Brain microvascular endothelial cell (primary cell): ENCODE measurements at regions not wholly inside any gene's neighbourhood (a gene's known extent, or its start where the extent isn't known, plus 50 kb on each side); places are given as distances from the start of the nearest gene placed in this dataset.

Source experiments
- DNase-seq: peaks from one replicate; pipeline ENCODE4 v3.0.0-alpha.2; 2020
- H3K27ac ChIP-seq: fragments of 250-450 bp; sonication (Bioruptor Pico); 2 replicates; pipeline ENCODE4 v1.5.1; 2020; ENCODE audit warnings: mild to moderate bottlenecking, moderate library complexity
- H3K27me3 ChIP-seq: fragments of 250-450 bp; sonication (Bioruptor Pico); replicated peaks from 2 replicates; pipeline ENCODE4 v1.5.1; 2020; ENCODE audit warnings: mild to moderate bottlenecking
- H3K36me3 ChIP-seq: fragments of 250-450 bp; sonication (Bioruptor Pico); replicated peaks from 2 replicates; pipeline ENCODE4 v1.5.1; 2020; ENCODE audit warnings: mild to moderate bottlenecking
- H3K4me3 ChIP-seq: 2 replicates; pipeline ENCODE4 v1.5.1; 2011; ENCODE audit warnings: low read depth, mild to moderate bottlenecking, control low read depth, low read length, moderate library complexity
- CTCF ChIP-seq: IDR thresholded peaks from 2 replicates; pipeline ENCODE4 v1.5.1; 2011; ENCODE audit warnings: low read depth, mild to moderate bottlenecking, moderate library complexity, low read length, control low read depth, inconsistent platforms; ENCODE audit errors: missing control alignments
- in situ Hi-C: cut with HindIII; loops from 2 replicates; pipeline ENCODE4 v1.10.0; 2017; ENCODE audit warnings: low sequenced_read_pairs, low pct_ligation_motif_present

DNA sequence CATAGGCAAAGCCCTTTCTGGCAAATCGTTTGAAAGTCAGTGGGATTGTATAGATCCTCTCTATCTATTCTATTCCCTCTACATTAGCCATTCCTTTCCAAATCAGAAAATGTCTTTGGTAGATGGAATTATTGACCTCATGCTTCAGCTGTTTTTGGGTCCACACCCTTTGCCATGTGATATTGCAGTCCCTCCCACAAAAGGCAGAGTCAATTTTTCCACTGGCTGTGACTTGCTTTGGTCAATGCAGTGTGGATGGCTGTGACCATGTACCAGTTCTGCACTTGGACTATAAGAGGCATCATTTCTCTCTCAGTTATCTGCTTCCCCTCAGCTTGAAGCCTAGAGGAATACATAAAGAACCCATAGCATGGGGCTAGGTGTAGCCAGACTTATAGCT is 332.9 kb downstream of the PTEN start:
- Histone ChIP-seq H3K36me3 (no peaks in the 10 kb centered on the region), H3K4me3 (no peak overlapping the region), H3K27me3 (no peaks in the 10 kb centered on the region), H3K27ac (no peak overlapping the region)
- no peak for TF ChIP-seq CTCF
- DNase-seq = no peak
- in situ Hi-C loops = no loop called here

- no peaks in the 10 kb centered on the region for H3K27me3 ChIP-seq
- no peak overlapping the region for H3K4me3 ChIP-seq
- H3K36me3 ChIP-seq = no peaks in the 10 kb centered on the region
- in situ Hi-C loops = no loop called here
- no peak for TF ChIP-seq CTCF
- H3K27ac ChIP-seq = no peak overlapping the region
- no peak for DNase-seq
Observed at GRCh38 chr10:88198023-88198422, 334.6 kb downstream of the PTEN start.

DNA sequence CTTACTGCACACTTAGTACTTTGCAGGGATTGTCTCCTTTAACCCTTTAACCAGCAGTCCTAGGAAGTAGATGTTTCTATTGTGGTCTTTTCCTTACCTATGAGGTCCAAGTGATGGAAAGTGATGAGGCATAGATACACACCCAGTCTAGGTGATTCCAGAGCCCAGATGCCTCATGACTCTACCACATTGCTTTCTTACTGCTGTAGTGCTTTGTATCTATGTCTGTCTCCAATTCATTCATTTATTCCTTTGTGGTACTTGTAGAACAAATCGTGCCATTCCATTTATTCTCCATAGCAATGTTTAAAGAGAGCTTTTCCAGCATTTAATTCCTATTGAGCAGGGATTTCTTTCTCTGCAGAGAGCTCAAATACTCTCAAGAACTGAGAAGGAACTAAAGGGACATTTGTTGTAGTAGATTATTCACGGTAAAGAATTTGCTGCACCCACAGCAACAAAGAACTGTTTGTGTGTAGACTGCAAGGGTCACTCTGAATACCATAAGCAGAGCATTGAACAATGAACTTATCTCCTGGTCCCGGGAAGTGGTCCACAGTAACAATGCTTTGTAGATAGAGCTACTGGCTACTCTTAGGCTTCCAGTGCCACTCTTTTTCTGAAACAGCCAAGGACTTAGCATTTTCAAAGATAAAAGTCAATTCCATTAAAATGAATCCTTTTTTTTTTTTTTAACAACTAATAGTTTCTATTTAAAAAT is 337.0 kb downstream of the PTEN start:
- in situ Hi-C loops = no loop called here

GRCh38 chr10:88205842-88206446 is 342.5 kb downstream of the PTEN start:
- Histone ChIP-seq H3K27ac (no peak overlapping the region), H3K27me3 (no peaks in the 10 kb centered on the region), H3K4me3 (no peak overlapping the region), H3K36me3 (no peaks in the 10 kb centered on the region)
- in situ Hi-C loops = no loop called here
- TF ChIP-seq CTCF = no peak
- DNase-seq = no peak

More for the DNA sequence above, 337.0 kb downstream of the PTEN start:
- Histone ChIP-seq H3K27ac (no peak overlapping the region), H3K36me3 (no peaks in the 10 kb centered on the region), H3K27me3 (no peaks in the 10 kb centered on the region), H3K4me3 (no peak overlapping the region)
- no peak for TF ChIP-seq CTCF
- no peak for DNase-seq

DNA sequence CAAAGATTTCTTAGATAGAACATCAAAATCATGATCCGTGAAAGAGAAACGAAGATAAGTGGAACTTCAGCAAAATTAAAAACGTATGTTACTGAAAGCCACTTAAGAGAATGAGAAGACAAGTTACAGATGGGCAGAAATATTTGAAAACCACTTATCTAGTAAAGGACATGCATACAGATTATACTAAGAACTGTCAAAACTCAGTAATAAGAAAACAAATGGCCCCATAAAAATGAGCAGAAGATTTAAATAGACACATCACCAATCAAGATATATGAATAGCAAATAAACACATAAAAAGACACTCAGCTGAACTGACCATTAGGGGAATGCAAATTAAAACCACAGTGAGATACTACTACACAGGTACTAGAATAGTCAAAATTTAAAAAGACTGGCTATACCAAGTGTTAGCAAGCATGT is 343.7 kb downstream of the PTEN start:
- H3K36me3 ChIP-seq = no peaks in the 10 kb centered on the region
- no peak overlapping the region for H3K4me3 ChIP-seq
- DNase-seq = no peak
- no peaks in the 10 kb centered on the region for H3K27me3 ChIP-seq
- no peak for TF ChIP-seq CTCF
- in situ Hi-C loops = no loop called here
- no peak overlapping the region for H3K27ac ChIP-seq
